ENCODE measurements at regions not wholly inside any gene's neighbourhood (a gene's known extent, or its start where the extent isn't known, plus 50 kb on each side); places are given as distances from the start of the nearest gene placed in this dataset.

GRCh38 chrX:45765767-45766166 is 565.1 kb upstream of the DIPK2B start:
- DNase-seq, result no peak

- no peak for DNase-seq
Measured at GRCh38 chrX:45765281-45765680, 564.6 kb upstream of the DIPK2B start.

GRCh38 chrX:45762699-45763647 is 562.3 kb upstream of the DIPK2B start:
- no peak for DNase-seq

- DNase-seq, result no peak
Measured at GRCh38 chrX:45761920-45762319, 561.2 kb upstream of the DIPK2B start.

GRCh38 chrX:45760187-45760742 is 559.6 kb upstream of the DIPK2B start:
- DNase-seq, result no peak

DNA sequence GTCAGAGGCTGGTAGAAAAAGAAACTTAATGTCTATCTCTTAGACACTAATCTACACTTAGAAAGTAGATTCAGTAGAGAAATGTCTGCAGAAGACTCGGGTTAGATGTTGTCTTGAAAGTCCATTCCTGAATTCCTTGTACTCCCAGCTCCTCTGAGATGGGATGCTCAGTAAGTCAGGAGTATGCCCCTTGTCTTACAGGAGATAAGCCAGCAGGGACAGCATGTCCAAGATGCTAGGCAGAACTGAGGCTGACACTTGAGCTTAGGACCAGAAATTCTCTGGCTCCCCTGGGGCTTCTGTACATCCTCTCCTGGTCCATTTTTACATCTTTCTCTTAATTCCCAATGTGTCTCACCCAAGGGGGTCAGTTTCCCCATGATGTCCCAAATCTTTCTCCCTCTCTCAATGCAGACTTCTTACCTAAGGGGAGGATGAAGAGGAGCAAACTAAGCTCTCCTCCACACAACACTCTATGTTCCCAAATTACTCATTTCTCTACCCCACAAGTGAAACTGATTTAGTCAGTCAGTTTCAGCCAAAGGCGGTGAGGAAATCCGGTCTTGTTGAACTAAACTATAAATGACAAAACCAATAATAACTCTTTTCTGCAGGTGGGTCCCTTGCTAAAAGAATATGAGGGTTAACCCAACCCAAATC is 558.2 kb upstream of the DIPK2B start:
- DNase-seq, result no peak

GRCh38 chrX:45758319-45758718 is 557.6 kb upstream of the DIPK2B start:
- no peak for DNase-seq

GRCh38 chrX:45757272-45757671 is 556.6 kb upstream of the DIPK2B start:
- DNase-seq, result no peak

DNA sequence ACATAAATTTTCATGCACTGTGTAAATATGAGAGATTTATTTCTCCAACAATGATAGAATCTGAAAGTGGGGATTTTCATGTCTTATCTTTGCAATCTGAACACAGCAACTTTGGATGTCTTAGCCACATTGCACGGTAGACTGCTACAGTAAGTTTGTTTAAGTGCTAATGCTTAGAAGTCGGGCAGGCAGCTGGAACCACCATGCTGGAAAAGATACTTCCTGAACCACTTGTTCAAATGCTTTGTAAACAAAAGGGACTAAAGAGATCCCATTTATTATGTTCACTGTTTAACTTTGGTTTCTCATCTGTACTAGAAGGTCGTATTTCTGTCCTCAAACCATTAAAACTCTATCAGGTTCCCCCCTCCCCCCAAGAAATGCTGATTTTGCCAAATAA is 555.9 kb upstream of the DIPK2B start:
- no peak for DNase-seq

- no peak for DNase-seq
Measured at GRCh38 chrX:45755703-45756102, 555.0 kb upstream of the DIPK2B start.

DNA sequence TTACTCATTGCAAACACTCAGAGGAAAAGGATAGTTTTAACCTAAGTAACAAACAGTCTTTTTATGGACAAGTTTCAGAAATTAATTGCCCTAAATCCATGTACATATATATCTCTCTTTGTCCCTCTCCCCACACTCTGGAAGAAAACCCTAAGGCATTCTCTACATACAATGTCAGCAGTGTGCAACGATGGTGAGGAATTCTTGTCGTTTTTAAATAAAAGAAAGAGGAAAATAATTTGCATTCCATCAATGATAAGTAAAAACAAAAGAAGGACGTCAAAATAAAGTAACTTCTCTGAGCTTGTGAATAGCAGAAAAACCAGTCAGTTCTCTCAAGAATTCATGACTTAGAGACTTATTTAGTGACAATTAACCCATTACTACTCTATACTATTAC is 550.5 kb upstream of the DIPK2B start:
- DNase-seq, result no peak

DNA sequence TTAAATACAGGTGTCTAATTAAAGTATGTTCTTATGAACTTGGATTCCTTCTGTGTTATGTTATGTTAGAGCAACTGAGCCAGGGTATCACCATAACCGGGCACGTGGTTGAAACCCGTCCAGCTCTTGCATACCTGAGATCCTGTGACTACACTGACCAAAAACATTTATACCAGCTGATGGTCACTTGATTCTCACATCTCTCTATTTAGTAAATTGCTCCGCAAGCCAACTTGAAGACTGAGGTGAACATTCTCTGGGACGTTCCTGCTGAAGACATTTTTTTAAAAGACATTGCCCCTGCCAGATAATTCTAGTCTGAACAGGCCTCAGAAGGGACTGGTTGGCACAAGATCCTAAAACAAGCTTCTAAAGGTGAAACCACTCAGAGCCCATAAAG is 550.0 kb upstream of the DIPK2B start:
- no peak for DNase-seq

GRCh38 chrX:45749375-45749774 is 548.7 kb upstream of the DIPK2B start:
- no peak for DNase-seq

DNA sequence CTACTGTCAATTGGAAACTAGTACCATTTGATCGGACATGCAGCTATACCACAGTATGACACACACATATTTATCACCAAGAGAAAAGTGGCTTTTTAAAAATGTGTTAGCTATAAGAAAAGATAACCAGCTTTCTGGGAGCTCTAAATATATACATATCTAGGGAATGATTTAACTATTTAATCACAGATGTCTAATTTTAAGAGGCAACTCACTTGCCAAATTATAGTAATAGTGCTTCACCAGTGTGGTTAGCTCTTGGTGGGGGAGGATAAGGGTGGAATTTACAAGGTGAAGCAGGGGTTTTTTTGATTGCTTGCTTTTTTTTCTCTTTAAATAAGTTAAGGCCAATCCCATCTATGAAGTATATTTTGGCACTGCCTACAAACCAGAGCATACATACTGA is 547.7 kb upstream of the DIPK2B start:
- DNase-seq, result no peak

GRCh38 chrX:45747905-45748304 is 547.2 kb upstream of the DIPK2B start:
- no peak for DNase-seq

- no peak for DNase-seq
Measured at GRCh38 chrX:45745479-45745878, 544.8 kb upstream of the DIPK2B start.

DNA sequence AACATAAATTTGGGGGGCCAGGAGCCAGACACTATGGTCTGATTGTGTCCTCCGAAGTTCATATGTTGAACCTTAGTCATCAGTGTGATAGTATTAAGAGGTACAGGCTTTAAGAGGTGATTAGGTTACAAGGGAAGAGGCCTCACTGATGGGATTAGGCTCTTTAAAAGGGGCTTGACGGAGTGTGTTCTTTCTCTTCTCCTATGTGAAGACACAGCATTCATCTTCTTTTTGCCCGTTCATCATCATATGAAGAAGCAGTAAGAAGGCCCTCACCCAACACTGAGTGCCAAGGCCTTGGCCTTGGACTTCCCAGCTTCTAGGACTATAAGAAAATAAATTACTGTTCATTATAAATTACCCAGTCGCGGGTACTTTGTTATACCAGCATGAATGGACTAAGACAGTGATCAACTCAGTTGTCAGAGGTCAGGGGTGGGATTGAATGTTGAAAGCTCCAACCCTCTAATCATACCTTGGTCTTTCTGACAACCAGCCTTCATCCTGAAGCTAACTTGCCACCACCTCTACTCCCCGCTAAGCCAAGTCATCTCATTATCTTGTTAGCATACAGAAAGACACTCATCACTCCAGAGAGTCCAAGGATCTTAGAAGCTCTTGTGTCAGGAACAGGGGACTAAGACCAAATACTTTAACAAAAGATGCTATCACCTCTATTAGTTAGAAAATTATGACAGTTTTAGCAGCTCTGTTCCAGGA is 543.4 kb upstream of the DIPK2B start:
- DNase-seq, result no peak

- peak; percentile 21 for DNase-seq
Measured at GRCh38 chrX:45743081-45743533, 542.4 kb upstream of the DIPK2B start.

GRCh38 chrX:45740291-45740690 is 539.6 kb upstream of the DIPK2B start:
- DNase-seq, result no peak

DNA sequence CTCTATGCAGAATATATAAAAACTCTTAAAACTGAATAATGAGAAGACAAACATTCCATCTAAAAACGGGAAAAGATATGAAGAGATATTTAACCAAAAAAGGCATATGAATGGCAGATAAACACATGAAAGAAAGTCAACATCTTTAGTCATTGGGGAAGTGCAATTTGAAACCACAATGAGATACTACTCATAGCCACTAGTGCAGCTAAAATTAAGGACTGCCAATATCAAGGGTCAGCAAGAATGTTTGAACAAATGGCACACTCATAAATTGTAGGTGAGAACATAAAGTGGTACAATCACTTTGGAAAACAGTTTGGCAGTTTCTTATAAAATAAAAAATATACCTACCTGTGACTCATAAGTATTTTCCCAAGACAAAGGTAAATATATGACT is 534.9 kb upstream of the DIPK2B start:
- no peak for DNase-seq

- DNase-seq, result no peak
Measured at GRCh38 chrX:45731448-45731847, 530.8 kb upstream of the DIPK2B start.

DNA sequence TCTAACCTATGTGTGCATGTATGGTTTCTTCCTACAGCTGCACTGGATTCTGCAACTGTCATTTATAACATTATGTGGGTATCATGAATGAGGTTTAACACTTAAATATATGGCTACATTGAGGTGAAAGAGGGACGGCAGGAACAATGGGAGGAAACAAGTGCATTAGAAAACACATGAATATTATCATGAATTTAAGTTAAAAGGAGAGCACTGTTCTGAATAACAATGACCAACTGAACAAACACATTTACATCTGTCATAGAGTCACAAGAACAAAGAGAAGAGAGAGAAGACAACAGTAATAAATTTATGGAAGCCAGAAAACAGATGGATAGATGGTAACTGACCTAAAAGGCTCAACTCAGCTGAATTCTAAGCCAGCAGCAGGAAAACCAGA is 527.1 kb upstream of the DIPK2B start:
- no peak for DNase-seq

DNA sequence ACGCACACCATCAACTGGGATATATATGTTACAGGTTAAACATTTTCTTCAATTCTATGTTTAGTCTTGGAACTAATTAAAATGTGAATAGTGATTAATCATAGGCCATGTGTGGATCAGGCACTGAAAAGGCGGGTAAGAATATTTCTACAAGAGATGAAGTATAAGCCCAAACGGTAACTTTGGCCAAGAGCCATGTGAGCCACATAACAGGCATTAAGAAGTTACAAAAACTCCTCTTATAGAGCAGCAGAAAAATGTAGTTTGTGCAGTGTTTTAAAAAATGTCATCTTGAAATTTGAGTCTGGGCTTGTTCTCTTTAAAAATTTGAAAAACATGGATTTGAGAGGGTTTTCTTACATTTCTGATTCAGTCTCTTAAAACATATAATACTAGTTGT is 521.8 kb upstream of the DIPK2B start:
- DNase-seq, result no peak
